ENCODE measurements at regions not wholly inside any gene's neighbourhood (a gene's known extent, or its start where the extent isn't known, plus 50 kb on each side); places are given as distances from the start of the nearest gene placed in this dataset.

DNA sequence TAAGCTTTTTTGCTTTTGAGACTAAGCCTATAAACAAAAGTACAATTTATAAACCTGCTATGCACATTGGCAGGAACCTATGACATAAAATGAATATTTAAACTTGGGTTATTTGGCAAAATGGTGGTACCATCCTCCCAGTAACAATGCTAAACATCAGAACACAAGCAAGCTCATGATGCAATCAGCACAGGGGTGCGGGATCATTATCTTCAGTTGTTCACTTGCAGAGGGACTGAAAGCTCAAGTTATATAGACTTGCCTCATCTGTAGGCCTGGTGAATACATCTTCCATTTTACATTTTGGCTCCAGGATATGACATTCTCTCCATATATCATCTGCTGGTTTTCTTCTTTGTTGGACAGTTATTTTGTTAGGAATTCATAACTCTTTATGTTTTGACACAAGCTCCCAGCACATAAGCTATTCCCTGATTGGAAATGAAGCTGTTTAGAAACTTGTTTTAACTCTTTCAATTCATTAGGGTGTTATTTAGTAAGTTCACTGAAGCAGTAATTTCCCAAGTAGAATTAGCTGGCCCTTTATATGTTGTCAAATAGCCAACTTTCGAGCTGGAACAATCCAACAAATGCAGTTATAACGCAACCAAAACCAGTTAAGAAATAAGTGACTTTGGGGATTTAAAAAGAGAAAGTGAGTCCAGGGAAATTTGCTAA, 124.7 kb upstream of the LIFR start:
- no peaks in the 10 kb centered on the region for H3K36me3 ChIP-seq
- H3K4me1 ChIP-seq = no peaks in the 10 kb centered on the region
- DNase-seq (no peak), ATAC-seq (ENCODE audit: low FRiP score in 2 of 2) (no peak)
- no peak overlapping the region for H3K4me3 ChIP-seq
- no peaks in the 10 kb centered on the region for H3K27me3 ChIP-seq
- no peak overlapping the region for H3K27ac ChIP-seq
- TF ChIP-seq, protein P1, sequence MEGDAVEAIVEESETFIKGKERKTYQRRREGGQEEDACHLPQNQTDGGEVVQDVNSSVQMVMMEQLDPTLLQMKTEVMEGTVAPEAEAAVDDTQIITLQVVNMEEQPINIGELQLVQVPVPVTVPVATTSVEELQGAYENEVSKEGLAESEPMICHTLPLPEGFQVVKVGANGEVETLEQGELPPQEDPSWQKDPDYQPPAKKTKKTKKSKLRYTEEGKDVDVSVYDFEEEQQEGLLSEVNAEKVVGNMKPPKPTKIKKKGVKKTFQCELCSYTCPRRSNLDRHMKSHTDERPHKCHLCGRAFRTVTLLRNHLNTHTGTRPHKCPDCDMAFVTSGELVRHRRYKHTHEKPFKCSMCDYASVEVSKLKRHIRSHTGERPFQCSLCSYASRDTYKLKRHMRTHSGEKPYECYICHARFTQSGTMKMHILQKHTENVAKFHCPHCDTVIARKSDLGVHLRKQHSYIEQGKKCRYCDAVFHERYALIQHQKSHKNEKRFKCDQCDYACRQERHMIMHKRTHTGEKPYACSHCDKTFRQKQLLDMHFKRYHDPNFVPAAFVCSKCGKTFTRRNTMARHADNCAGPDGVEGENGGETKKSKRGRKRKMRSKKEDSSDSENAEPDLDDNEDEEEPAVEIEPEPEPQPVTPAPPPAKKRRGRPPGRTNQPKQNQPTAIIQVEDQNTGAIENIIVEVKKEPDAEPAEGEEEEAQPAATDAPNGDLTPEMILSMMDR (IDR thresholded peaks at IDR 0.05) = no peak
- no peak for TF ChIP-seq POLR2AphosphoS5 (IDR thresholded peaks at IDR 0.05)
- TF ChIP-seq EP300 (IDR thresholded peaks at IDR 0.05) = no peak
- TF ChIP-seq POLR2A (IDR thresholded peaks at IDR 0.05) = no peak
- 81 to 86% methylated on average over 3 of the region's 3 CpGs for WGBS, 2 donors
- H3K9me3 ChIP-seq = no peaks in the 10 kb centered on the region

DNA sequence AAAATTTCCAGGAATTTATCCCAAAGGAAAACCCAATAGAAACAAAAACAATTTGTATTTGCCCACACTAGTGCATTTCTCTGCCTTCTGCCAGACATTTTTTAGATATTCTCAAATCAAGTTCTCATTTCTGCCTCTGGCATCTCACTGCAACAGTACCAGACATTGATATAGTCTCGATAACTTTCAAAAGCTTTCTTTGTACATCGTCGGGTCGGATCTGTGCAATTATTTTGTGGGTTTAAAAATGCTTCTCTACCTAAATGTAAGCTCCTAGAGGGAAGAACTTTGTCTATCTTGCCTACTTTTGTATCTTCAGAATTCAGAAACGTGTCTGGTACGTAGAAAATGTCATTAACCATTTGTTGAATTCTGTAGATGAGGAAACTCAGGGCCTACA, 125.5 kb upstream of the LIFR start:
- ATAC-seq (ENCODE audit: low FRiP score in 2 of 2) = no peak

DNA sequence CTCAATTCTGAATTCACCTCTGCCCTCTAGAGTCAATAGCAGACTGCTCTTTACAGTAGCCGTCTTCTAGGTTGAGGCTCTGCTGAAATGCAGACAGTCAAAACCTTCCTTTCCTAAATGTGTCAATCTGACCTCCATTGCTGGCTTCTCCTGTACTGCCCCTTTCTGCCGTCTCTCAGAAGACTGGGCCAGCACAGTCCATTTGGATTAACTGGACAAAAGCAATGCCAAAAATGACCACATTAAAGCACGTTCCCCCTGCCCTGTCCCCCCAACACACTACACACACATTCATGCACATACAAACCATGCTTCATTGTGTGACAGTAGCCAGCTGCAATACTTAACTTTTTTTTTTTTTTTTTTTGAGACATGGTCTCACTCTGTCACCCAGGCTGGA, 130.2 kb upstream of the LIFR start:
- DNase-seq (no peak), ATAC-seq (ENCODE audit: low FRiP score in 2 of 2) (no peak)
- 75 to 88% methylated on average over 3 of the region's 3 CpGs for WGBS, 2 donors
- no peak for TF ChIP-seq EP300 (IDR thresholded peaks at IDR 0.05)
- H3K27me3 ChIP-seq = no peaks in the 10 kb centered on the region
- H3K36me3 ChIP-seq = no peaks in the 10 kb centered on the region
- H3K4me1 ChIP-seq = no peaks in the 10 kb centered on the region
- H3K27ac ChIP-seq = no peak overlapping the region
- H3K9me3 ChIP-seq = no peaks in the 10 kb centered on the region
- H3K4me3 ChIP-seq = no peak overlapping the region

More for the DNA sequence above, 125.5 kb upstream of the LIFR start:
- TF ChIP-seq POLR2AphosphoS5 (IDR thresholded peaks at IDR 0.05) (no peak), POLR2A (IDR thresholded peaks at IDR 0.05) (no peak), EP300 (IDR thresholded peaks at IDR 0.05) (no peak)
- TF ChIP-seq, protein P1 (IDR thresholded peaks at IDR 0.05) = no peak
- H3K27me3 ChIP-seq = no peaks in the 10 kb centered on the region
- no peaks in the 10 kb centered on the region for H3K4me1 ChIP-seq
- no peak overlapping the region for H3K27ac ChIP-seq
- H3K4me3 ChIP-seq = no peak overlapping the region
- no peaks in the 10 kb centered on the region for H3K9me3 ChIP-seq
- no peaks in the 10 kb centered on the region for H3K36me3 ChIP-seq
- 82 to 89% methylated on average over 6 of the region's 6 CpGs for WGBS, 2 donors
- no peak for DNase-seq

DNA sequence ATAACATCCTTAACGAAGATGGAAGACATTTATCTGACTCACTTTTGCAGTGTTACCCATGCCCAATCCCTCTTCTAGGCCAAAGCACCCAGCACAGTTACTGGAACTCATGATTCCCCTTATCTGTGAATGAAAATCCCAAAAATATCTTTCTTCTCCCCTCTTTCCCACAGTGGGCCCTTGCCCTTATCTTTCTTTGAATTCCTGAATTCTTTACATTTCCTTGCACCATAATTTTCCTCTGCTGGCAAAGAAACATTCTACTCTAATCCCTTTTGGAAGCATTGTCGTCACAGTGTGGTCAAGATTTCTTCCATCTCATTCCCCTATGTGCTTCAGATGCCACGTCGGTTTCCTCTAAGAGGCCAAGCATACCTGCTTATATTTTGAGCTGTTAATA, 135.9 kb upstream of the LIFR start:
- no peak for ATAC-seq (ENCODE audit: low FRiP score in 2 of 2)
- 90% methylated on average over 4 of the region's 4 CpGs for WGBS, 2 donors
- H3K27ac ChIP-seq = no peak overlapping the region

DNA sequence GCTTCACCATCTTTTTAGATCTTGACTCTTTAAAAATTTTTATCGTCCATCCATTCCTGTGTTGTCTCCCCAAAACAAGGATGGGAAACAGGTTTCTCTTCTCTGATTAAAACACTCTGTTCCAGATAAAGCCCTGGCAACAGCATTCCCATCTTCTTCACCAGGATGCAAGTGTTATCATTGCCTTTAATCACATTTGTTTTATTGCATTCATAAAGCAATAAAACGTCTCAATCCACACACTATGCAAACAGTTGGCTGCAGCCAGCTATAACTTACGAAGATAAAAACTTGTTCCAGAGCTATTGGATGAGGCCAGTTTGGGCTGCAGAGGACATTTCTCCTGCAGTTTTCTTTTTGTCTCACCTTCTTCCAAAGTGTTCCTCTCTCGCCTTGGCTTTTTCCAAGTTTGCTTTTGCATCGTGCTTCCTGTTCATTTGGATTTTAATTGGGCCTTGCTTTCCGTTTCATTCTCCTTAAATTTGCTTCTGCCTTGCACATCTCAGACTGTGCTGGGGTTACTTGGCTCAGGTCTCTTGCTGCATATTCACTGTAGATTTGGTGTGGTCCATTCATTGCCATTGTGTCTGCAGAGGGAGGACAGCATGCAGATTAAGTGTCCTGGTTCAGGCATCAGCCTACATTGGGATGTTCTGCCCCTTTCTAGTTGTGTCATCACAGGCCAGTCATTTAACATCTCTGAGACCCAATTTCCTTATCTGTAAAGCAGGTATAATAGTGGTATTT, 136.5 kb upstream of the LIFR start:
- H3K36me3 ChIP-seq = no peaks in the 10 kb centered on the region
- ATAC-seq (ENCODE audit: low FRiP score in 2 of 2) (no peak), DNase-seq (no peak)
- no peak for TF ChIP-seq POLR2A (IDR thresholded peaks at IDR 0.05)
- H3K27me3 ChIP-seq = no peaks in the 10 kb centered on the region
- WGBS, 2 donors = 82 to 83% methylated on average over 6 of the region's 6 CpGs
- H3K27ac ChIP-seq = no peak overlapping the region
- no peak overlapping the region for H3K4me3 ChIP-seq
- H3K9me3 ChIP-seq = no peaks in the 10 kb centered on the region
- H3K4me1 ChIP-seq = peaks cover 0 to 5% (median 2%) of the 10 kb centered on the region in 4 donors

More for the DNA sequence above, 135.9 kb upstream of the LIFR start:
- H3K4me1 ChIP-seq = peaks cover 0 to 5% (median 2%) of the 10 kb centered on the region in 4 donors
- no peaks in the 10 kb centered on the region for H3K27me3 ChIP-seq
- no peaks in the 10 kb centered on the region for H3K9me3 ChIP-seq
- DNase-seq = no peak
- TF ChIP-seq, protein P1 (IDR thresholded peaks at IDR 0.05) = no peak
- TF ChIP-seq POLR2AphosphoS5 (IDR thresholded peaks at IDR 0.05) (no peak), POLR2A (IDR thresholded peaks at IDR 0.05) (no peak), EP300 (IDR thresholded peaks at IDR 0.05) (no peak)
- no peaks in the 10 kb centered on the region for H3K36me3 ChIP-seq
- H3K4me3 ChIP-seq = no peak overlapping the region

Measured in upper lobe of left lung (tissue), 6 donors.